ENCODE measurements at regions not wholly inside any gene's neighbourhood (a gene's known extent, or its start where the extent isn't known, plus 50 kb on each side); places are given as distances from the start of the nearest gene placed in this dataset.

DNA sequence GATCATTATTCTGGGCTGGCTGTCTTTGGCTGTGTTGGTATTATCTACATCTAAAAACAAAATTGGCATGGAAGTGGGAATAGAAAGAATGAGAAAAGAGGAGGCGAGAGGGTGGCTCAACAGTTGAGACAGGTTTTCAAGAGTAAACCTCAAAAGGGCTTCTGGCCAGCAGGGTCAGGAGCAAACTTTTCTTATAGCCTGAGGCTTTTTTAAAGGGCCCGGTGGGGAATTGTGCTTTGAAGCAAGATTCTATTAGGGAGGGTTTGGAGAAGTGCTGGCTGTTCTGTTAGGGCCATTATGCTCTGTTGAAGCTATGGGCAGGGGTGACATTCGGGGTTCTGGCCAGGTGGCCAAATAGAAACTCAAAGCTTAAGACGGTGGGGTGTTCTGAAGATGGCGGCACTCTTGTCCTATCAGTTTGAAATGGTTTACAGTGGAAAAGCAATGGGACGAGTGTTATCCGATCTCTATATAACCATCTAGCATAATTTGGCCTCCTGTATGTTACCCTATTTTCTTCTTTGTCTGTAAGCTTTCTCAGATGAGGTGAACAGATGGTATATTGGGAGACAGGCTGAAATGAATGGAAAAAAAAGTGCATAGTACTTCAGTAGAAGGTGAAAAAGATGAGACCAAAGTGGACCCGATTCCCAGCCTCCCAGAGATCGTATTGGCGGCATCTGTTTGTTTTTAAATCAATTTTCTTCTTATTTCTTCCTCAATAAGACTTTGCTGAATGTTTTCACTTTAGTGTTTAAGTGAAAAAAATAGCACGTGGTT, 132.1 kb upstream of the CNR1 start:
- Histone ChIP-seq H3K4me1 (ENCODE audit: control insufficient read depth in 2 of 2, insufficient read depth in 1 of 2, low read depth in 1 of 2, low read length in 2 of 2) (peaks cover 0 to 11% of the 10 kb centered on the region in 2 donors), H3K27me3 (ENCODE audit: control insufficient read depth in 3 of 3, insufficient read depth in 3 of 3, low read depth in 1 of 3, low read length in 3 of 3) (no peaks in the 10 kb centered on the region), H3K14ac (ENCODE audit: low read length) (no peak overlapping the region), H3K36me3 (replicated peaks in 1 of 2; ENCODE audit: control insufficient read depth in 2 of 2, insufficient read depth in 2 of 2, low read length in 2 of 2) (no peaks in the 10 kb centered on the region), H2BK120ac (ENCODE audit: low read depth, low read length) (no peak overlapping the region), H2BK15ac (ENCODE audit: low read length) (no peak overlapping the region), H3K18ac (ENCODE audit: low read length) (no peak overlapping the region), H3K23ac (ENCODE audit: low read depth, low read length, poor library complexity) (no peak overlapping the region), H3K4me3 (ENCODE audit: low read length in 2 of 2) (no peak overlapping the region), H2AFZ (ENCODE audit: low read length) (no peak overlapping the region), H3K4ac (ENCODE audit: low read length) (no peak overlapping the region), H3K27ac (replicated peaks; ENCODE audit: low read length) (no peak overlapping the region), H3K9me3 (replicated peaks in 1 of 2; ENCODE audit: control insufficient read depth in 2 of 2, insufficient read depth in 1 of 2, low read depth in 1 of 2, low read length in 2 of 2) (no peaks in the 10 kb centered on the region), H2BK12ac (ENCODE audit: low read length) (no peak overlapping the region), H4K91ac (ENCODE audit: low read depth, low read length, poor library complexity) (no peak overlapping the region), H4K8ac (ENCODE audit: low read depth, low read length) (no peak overlapping the region), H3K4me2 (ENCODE audit: insufficient read depth, low read length, poor library complexity, severe bottlenecking) (no peak overlapping the region), H2AK5ac (ENCODE audit: low read depth, low read length) (no peak overlapping the region), H3K79me1 (ENCODE audit: low read depth, low read length) (no peaks in the 10 kb centered on the region), H2BK5ac (ENCODE audit: low read length) (no peak overlapping the region), H3K9ac (ENCODE audit: low read depth, low read length, poor library complexity) (no peak overlapping the region)
- DNase-seq (ENCODE audit: low spot score), result no peak
- WGBS, 2 donors (ENCODE audit: extremely low coverage in 2 of 2, insufficient read length in 2 of 2, insufficient replicate concordance in 1 of 2), result no CpG with 5 or more reads among the region's 11 CpGs

- H2AK5ac ChIP-seq (ENCODE audit: low read depth, low read length), result no peak overlapping the region
- no peaks in the 10 kb centered on the region for H3K36me3 ChIP-seq (replicated peaks in 1 of 2; ENCODE audit: control insufficient read depth in 2 of 2, insufficient read depth in 2 of 2, low read length in 2 of 2)
- H3K4me1 ChIP-seq (ENCODE audit: control insufficient read depth in 2 of 2, insufficient read depth in 1 of 2, low read depth in 1 of 2, low read length in 2 of 2), result peaks cover 0 to 4% of the 10 kb centered on the region in 2 donors
- H4K91ac ChIP-seq (ENCODE audit: low read depth, low read length, poor library complexity), result no peak overlapping the region
- H3K23ac ChIP-seq (ENCODE audit: low read depth, low read length, poor library complexity), result no peak overlapping the region
- H2BK120ac ChIP-seq (ENCODE audit: low read depth, low read length), result no peak overlapping the region
- H3K9me3 ChIP-seq (replicated peaks in 1 of 2; ENCODE audit: control insufficient read depth in 2 of 2, insufficient read depth in 1 of 2, low read depth in 1 of 2, low read length in 2 of 2), result no peaks in the 10 kb centered on the region
- no peak overlapping the region for H3K9ac ChIP-seq (ENCODE audit: low read depth, low read length, poor library complexity)
- H3K27me3 ChIP-seq (ENCODE audit: control insufficient read depth in 3 of 3, insufficient read depth in 3 of 3, low read depth in 1 of 3, low read length in 3 of 3), result no peaks in the 10 kb centered on the region
- H3K27ac ChIP-seq (replicated peaks; ENCODE audit: low read length), result no peak overlapping the region
- no peak overlapping the region for H3K4ac ChIP-seq (ENCODE audit: low read length)
- no peak overlapping the region for H2BK15ac ChIP-seq (ENCODE audit: low read length)
- no peak overlapping the region for H3K4me3 ChIP-seq (ENCODE audit: low read length in 2 of 2)
- no peak overlapping the region for H4K8ac ChIP-seq (ENCODE audit: low read depth, low read length)
- WGBS, 2 donors (ENCODE audit: extremely low coverage in 2 of 2, insufficient read length in 2 of 2, insufficient replicate concordance in 1 of 2), result no CpG with 5 or more reads among the region's 2 CpGs
- no peak overlapping the region for H3K4me2 ChIP-seq (ENCODE audit: insufficient read depth, low read length, poor library complexity, severe bottlenecking)
- H2BK5ac ChIP-seq (ENCODE audit: low read length), result no peak overlapping the region
- H3K18ac ChIP-seq (ENCODE audit: low read length), result no peak overlapping the region
- no peak overlapping the region for H2BK12ac ChIP-seq (ENCODE audit: low read length)
- no peaks in the 10 kb centered on the region for H3K79me1 ChIP-seq (ENCODE audit: low read depth, low read length)
- no peak overlapping the region for H3K14ac ChIP-seq (ENCODE audit: low read length)
- H2AFZ ChIP-seq (ENCODE audit: low read length), result no peak overlapping the region
- DNase-seq (ENCODE audit: low spot score), result no peak
These were observed 130.5 kb upstream of the CNR1 start for GRCh38 chr6:88296694-88297093.

GRCh38 chr6:88295663-88296062, 129.5 kb upstream of the CNR1 start:
- Histone ChIP-seq H3K27me3 (ENCODE audit: control insufficient read depth in 3 of 3, insufficient read depth in 3 of 3, low read depth in 1 of 3, low read length in 3 of 3) (no peaks in the 10 kb centered on the region), H3K18ac (ENCODE audit: low read length) (no peak overlapping the region), H3K14ac (ENCODE audit: low read length) (no peak overlapping the region), H4K91ac (ENCODE audit: low read depth, low read length, poor library complexity) (no peak overlapping the region), H3K4me3 (ENCODE audit: low read length in 2 of 2) (no peak overlapping the region), H2BK5ac (ENCODE audit: low read length) (no peak overlapping the region), H3K4me2 (ENCODE audit: insufficient read depth, low read length, poor library complexity, severe bottlenecking) (no peak overlapping the region), H2BK15ac (ENCODE audit: low read length) (no peak overlapping the region), H3K4ac (ENCODE audit: low read length) (no peak overlapping the region), H2BK12ac (ENCODE audit: low read length) (no peak overlapping the region), H4K8ac (ENCODE audit: low read depth, low read length) (no peak overlapping the region), H3K4me1 (ENCODE audit: control insufficient read depth in 2 of 2, insufficient read depth in 1 of 2, low read depth in 1 of 2, low read length in 2 of 2) (peaks cover 0 to 4% of the 10 kb centered on the region in 2 donors), H3K36me3 (replicated peaks in 1 of 2; ENCODE audit: control insufficient read depth in 2 of 2, insufficient read depth in 2 of 2, low read length in 2 of 2) (no peaks in the 10 kb centered on the region), H2AK5ac (ENCODE audit: low read depth, low read length) (no peak overlapping the region), H3K27ac (replicated peaks; ENCODE audit: low read length) (no peak overlapping the region), H3K79me1 (ENCODE audit: low read depth, low read length) (no peaks in the 10 kb centered on the region), H3K9ac (ENCODE audit: low read depth, low read length, poor library complexity) (no peak overlapping the region), H2AFZ (ENCODE audit: low read length) (no peak overlapping the region), H3K9me3 (replicated peaks in 1 of 2; ENCODE audit: control insufficient read depth in 2 of 2, insufficient read depth in 1 of 2, low read depth in 1 of 2, low read length in 2 of 2) (no peaks in the 10 kb centered on the region), H2BK120ac (ENCODE audit: low read depth, low read length) (no peak overlapping the region), H3K23ac (ENCODE audit: low read depth, low read length, poor library complexity) (no peak overlapping the region)
- DNase-seq (ENCODE audit: low spot score), result no peak
- WGBS, 2 donors (ENCODE audit: extremely low coverage in 2 of 2, insufficient read length in 2 of 2, insufficient replicate concordance in 1 of 2), result no CpG with 5 or more reads among the region's 1 CpG

DNA sequence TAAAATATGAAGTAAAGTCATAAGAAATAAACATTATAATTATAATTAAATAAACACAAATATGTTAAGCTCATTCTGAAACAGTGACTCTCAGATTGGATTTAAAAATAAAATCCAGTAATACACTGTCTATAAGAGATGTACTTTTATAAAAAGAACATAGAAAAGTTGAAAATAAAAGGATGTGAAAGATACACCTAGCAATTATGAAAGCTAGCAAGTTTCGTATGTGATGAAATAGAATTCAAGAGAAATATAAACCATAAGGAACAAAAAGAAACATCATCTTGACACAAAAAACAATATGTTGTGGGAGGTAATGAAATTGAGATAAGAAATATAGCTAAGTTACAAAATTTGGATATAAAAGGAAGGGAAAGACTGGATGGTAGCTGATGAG, 128.6 kb upstream of the CNR1 start:
- Histone ChIP-seq H3K23ac (ENCODE audit: low read depth, low read length, poor library complexity) (no peak overlapping the region), H3K27ac (replicated peaks; ENCODE audit: low read length) (no peak overlapping the region), H2AK5ac (ENCODE audit: low read depth, low read length) (no peak overlapping the region), H4K91ac (ENCODE audit: low read depth, low read length, poor library complexity) (no peak overlapping the region), H4K8ac (ENCODE audit: low read depth, low read length) (no peak overlapping the region), H3K18ac (ENCODE audit: low read length) (no peak overlapping the region), H2AFZ (ENCODE audit: low read length) (no peak overlapping the region), H3K14ac (ENCODE audit: low read length) (no peak overlapping the region), H3K9ac (ENCODE audit: low read depth, low read length, poor library complexity) (no peak overlapping the region), H2BK120ac (ENCODE audit: low read depth, low read length) (no peak overlapping the region), H2BK5ac (ENCODE audit: low read length) (no peak overlapping the region), H3K4me2 (ENCODE audit: insufficient read depth, low read length, poor library complexity, severe bottlenecking) (no peak overlapping the region), H3K27me3 (ENCODE audit: control insufficient read depth in 3 of 3, insufficient read depth in 3 of 3, low read depth in 1 of 3, low read length in 3 of 3) (no peaks in the 10 kb centered on the region), H3K4me1 (ENCODE audit: control insufficient read depth in 2 of 2, insufficient read depth in 1 of 2, low read depth in 1 of 2, low read length in 2 of 2) (peaks cover 0 to 4% of the 10 kb centered on the region in 2 donors), H3K79me1 (ENCODE audit: low read depth, low read length) (no peaks in the 10 kb centered on the region), H3K4me3 (ENCODE audit: low read length in 2 of 2) (no peak overlapping the region), H2BK15ac (ENCODE audit: low read length) (no peak overlapping the region), H3K4ac (ENCODE audit: low read length) (no peak overlapping the region), H2BK12ac (ENCODE audit: low read length) (no peak overlapping the region), H3K9me3 (replicated peaks in 1 of 2; ENCODE audit: control insufficient read depth in 2 of 2, insufficient read depth in 1 of 2, low read depth in 1 of 2, low read length in 2 of 2) (no peaks in the 10 kb centered on the region), H3K36me3 (replicated peaks in 1 of 2; ENCODE audit: control insufficient read depth in 2 of 2, insufficient read depth in 2 of 2, low read length in 2 of 2) (no peaks in the 10 kb centered on the region)
- no peak for DNase-seq (ENCODE audit: low spot score)
- no CpG with 5 or more reads among the region's 1 CpG for whole genome bisulfite sequencing, 2 donors (ENCODE audit: extremely low coverage in 2 of 2, insufficient read length in 2 of 2, insufficient replicate concordance in 1 of 2)
